IMR-90 (cell line): ENCODE measurements at regions not wholly inside any gene's neighbourhood (a gene's known extent, or its start where the extent isn't known, plus 50 kb on each side); places are given as distances from the start of the nearest gene placed in this dataset.

Experiments used
- ATAC-seq: fragments of 200-7000 bp; cut with Tn5 transposase; 2 replicates; pipeline ENCODE4 v1.9.1; 2020; ENCODE audit warnings: low read depth, mild to moderate bottlenecking, moderate library complexity
- BruUV-seq: library from RNA; stranded (reverse); fragments of 400-500 nt; replicated peaks from 2 replicates; lab custom pipeline; 2021; lab: Mats Ljungman, UMichigan
- CTCF ChIA-PET: fragments of 300-600 bp; formaldehyde crosslinking; extraction: SDS; loops from one replicate; lab custom pipeline; 2021; ENCODE audit warnings: antibody characterized with exemption; lab: Yijun Ruan, JAX
- POLR2A ChIA-PET: fragments of 300-600 bp; sonication (Branson Sonifier 250); formaldehyde crosslinking; loops from one replicate; lab custom pipeline; 2022; ENCODE audit warnings: antibody characterized with exemption; ENCODE audit not compliant: unreplicated experiment; lab: Charles Lee
- DNase-seq: peaks from one replicate; pipeline ENCODE4 v3.0.0; 2013
- H2AFZ ChIP-seq: replicated peaks from 2 replicates; pipeline ENCODE3; 2013; ENCODE audit warnings: low read length, mild to moderate bottlenecking; ENCODE audit not compliant: poor library complexity
- H2AK5ac ChIP-seq: 2 replicates; pipeline ENCODE4 v1.6.1; 2013; ENCODE audit warnings: low read depth, low read length, inconsistent platforms
- H2AK9ac ChIP-seq: replicated peaks from 2 replicates; pipeline ENCODE3; 2013; ENCODE audit warnings: mild to moderate bottlenecking, low read depth, low read length, moderate library complexity; ENCODE audit not compliant: poor library complexity
- H2BK120ac ChIP-seq: 2 replicates; pipeline ENCODE4 v1.6.1; 2013; ENCODE audit warnings: low read depth, low read length, inconsistent platforms
- H2BK15ac ChIP-seq: 3 replicates; pipeline ENCODE4 v1.6.1; 2013; ENCODE audit warnings: low read depth, low read length, inconsistent platforms
- H2BK20ac ChIP-seq: 2 replicates; pipeline ENCODE4 v1.6.1; 2013; ENCODE audit warnings: low read depth, mild to moderate bottlenecking, inconsistent platforms, low read length, moderate library complexity
- H2BK5ac ChIP-seq: 2 replicates; pipeline ENCODE4 v1.6.1; 2013; ENCODE audit warnings: mild to moderate bottlenecking, low read depth, low read length, inconsistent platforms; ENCODE audit not compliant: poor library complexity, severe bottlenecking
- H3K14ac ChIP-seq: replicated peaks from 2 replicates; pipeline ENCODE4 v1.6.1; 2013; ENCODE audit warnings: low read depth, low read length, inconsistent platforms
- H3K18ac ChIP-seq: 2 replicates; pipeline ENCODE4 v1.6.1; 2013; ENCODE audit warnings: low read depth, low read length, control low read depth
- H3K23ac ChIP-seq: 2 replicates; pipeline ENCODE4 v1.6.1; 2013; ENCODE audit warnings: low read depth, low read length, inconsistent platforms
- H3K27ac ChIP-seq: 2 replicates; pipeline ENCODE4 v1.5.1; 2013; ENCODE audit warnings: mild to moderate bottlenecking, control low read depth, low read length; ENCODE audit not compliant: insufficient read depth
- H3K27me3 ChIP-seq: 2 replicates; pipeline ENCODE4 v1.6.1; 2013; ENCODE audit warnings: low read length; ENCODE audit not compliant: control insufficient read depth, insufficient read depth
- H3K36me3 ChIP-seq: 2 replicates; pipeline ENCODE4 v1.6.1; 2013; ENCODE audit warnings: low read length, mixed read lengths; ENCODE audit not compliant: control insufficient read depth, insufficient read depth
- H3K4ac ChIP-seq: 2 replicates; pipeline ENCODE4 v1.6.1; 2013; ENCODE audit warnings: low read depth, low read length, inconsistent platforms
- H3K4me1 ChIP-seq: 2 replicates; pipeline ENCODE4 v1.6.1; 2013; ENCODE audit warnings: low read length, mixed read lengths; ENCODE audit not compliant: control insufficient read depth, insufficient read depth
- H3K4me2 ChIP-seq: 2 replicates; pipeline ENCODE4 v1.6.1; 2013; ENCODE audit warnings: low read depth, mild to moderate bottlenecking, control low read depth, low read length, moderate library complexity
- H3K4me3 ChIP-seq: 2 replicates; pipeline ENCODE4 v1.5.1; 2013; ENCODE audit warnings: low read depth, mild to moderate bottlenecking, control low read depth, low read length, moderate library complexity; ENCODE audit not compliant: insufficient read depth
- H3K56ac ChIP-seq: 2 replicates; pipeline ENCODE4 v1.6.1; 2013; ENCODE audit warnings: low read length, inconsistent platforms; ENCODE audit not compliant: insufficient read depth; ENCODE audit errors: extremely low read depth
- H3K79me1 ChIP-seq, 2 experiments: 2 replicates each; pipeline ENCODE4 v1.6.1; 2013; ENCODE audit warnings: low read length in 2 of 2, inconsistent platforms in 1 of 2, low read depth in 1 of 2
- H3K9ac ChIP-seq: 2 replicates; pipeline ENCODE4 v1.6.1; 2013; ENCODE audit warnings: low read depth, low read length, control low read depth
- H3K9me1 ChIP-seq: 2 replicates; pipeline ENCODE4 v1.6.1; 2013; ENCODE audit warnings: low read length, inconsistent platforms; ENCODE audit not compliant: insufficient read depth
- H3K9me3 ChIP-seq: 2 replicates; pipeline ENCODE4 v1.6.1; 2013; ENCODE audit warnings: low read length; ENCODE audit not compliant: control insufficient read depth, insufficient read depth
- H4K20me1 ChIP-seq: 2 replicates; pipeline ENCODE4 v1.6.1; 2013; ENCODE audit warnings: low read length, inconsistent platforms; ENCODE audit not compliant: insufficient read depth
- H4K5ac ChIP-seq: 2 replicates; pipeline ENCODE4 v1.6.1; 2013; ENCODE audit warnings: mild to moderate bottlenecking, low read depth, low read length, control low read depth
- H4K8ac ChIP-seq, 2 experiments: 2 replicates each; pipeline ENCODE4 v1.6.1; 2013; ENCODE audit warnings: low read depth in 2 of 2, low read length in 2 of 2, control low read depth in 1 of 2, inconsistent platforms in 1 of 2
- H4K91ac ChIP-seq: 2 replicates; pipeline ENCODE4 v1.6.1; 2013; ENCODE audit warnings: low read depth, low read length, inconsistent platforms; ENCODE audit not compliant: insufficient read depth
- BHLHE40 ChIP-seq: fragments of 150-350 bp; IDR thresholded peaks from 2 replicates; pipeline ENCODE4 v1.6.1; 2016; ENCODE audit warnings: mild to moderate bottlenecking, low read depth, low read length
- CEBPB ChIP-seq: IDR thresholded peaks from 2 replicates; pipeline ENCODE4 v1.6.1; 2012; ENCODE audit warnings: low read depth, low read length, improper control_type of control experiment
- CHD1 ChIP-seq: IDR thresholded peaks from 2 replicates; pipeline ENCODE4 v1.6.1; 2012; ENCODE audit warnings: low read depth, low read length, improper control_type of control experiment
- FOS ChIP-seq: fragments of 150-350 bp; IDR thresholded peaks from 2 replicates; pipeline ENCODE4 v1.6.1; 2016; ENCODE audit warnings: low read depth, low read length
- MAFK ChIP-seq: IDR thresholded peaks from 2 replicates; pipeline ENCODE4 v1.6.1; 2012; ENCODE audit warnings: low read depth, low read length, improper control_type of control experiment
- MXI1 ChIP-seq: IDR thresholded peaks from 2 replicates; pipeline ENCODE4 v1.6.1; 2012; ENCODE audit warnings: low read depth, mild to moderate bottlenecking, low read length, moderate library complexity, borderline replicate concordance
- POLR2A ChIP-seq: IDR thresholded peaks from 2 replicates; pipeline ENCODE4 v1.6.1; 2012; ENCODE audit warnings: mild to moderate bottlenecking, low read depth, low read length
- RAD21 ChIP-seq: IDR thresholded peaks from 2 replicates; pipeline ENCODE4 v1.6.1; 2012; ENCODE audit warnings: low read length, improper control_type of control experiment
- RFX5 ChIP-seq: IDR thresholded peaks from 2 replicates; pipeline ENCODE4 v1.8.0; 2012; ENCODE audit warnings: low read depth, mild to moderate bottlenecking, low read length, moderate library complexity
- WGBS, 2 experiments: methylation state at CpG; one replicate each; pipeline versions ENCODE4 v1.1.5 to v1.1.7; 2013; ENCODE audit warnings: missing lambda C conversion rate in 2 of 2; ENCODE audit not compliant: insufficient read length in 1 of 2; ENCODE audit errors: extremely low coverage in 2 of 2; 5-methylcytosine and 5-hydroxymethylcytosine counted together
- dilution Hi-C: fragments of 300-500 bp; cut with HindIII; formaldehyde crosslinking; loops from one replicate; pipeline ENCODE4 v1.14.3; 2018; ENCODE audit warnings: low sequenced_read_pairs; ENCODE audit not compliant: unreplicated experiment
- in situ Hi-C: fragments of 300-500 bp; cut with MboI; formaldehyde crosslinking; loops from 3 replicates; pipeline ENCODE4 v1.14.3; 2019; ENCODE audit warnings: low sequenced_read_pairs, inconsistent platforms, mixed read lengths
- intact Hi-C: fragments of 100-400 bp; cut with micrococcal nuclease; formaldehyde crosslinking; loops from 2 replicates; pipeline ENCODE4 v1.10.0; 2022
- TF ChIP-seq, protein P1 (sequence below): fragments of 150-350 bp; IDR thresholded peaks from 2 replicates; pipeline ENCODE4 v1.6.1; 2016; ENCODE audit warnings: low read depth, mild to moderate bottlenecking, low read length, moderate library complexity, borderline replicate concordance

DNA sequence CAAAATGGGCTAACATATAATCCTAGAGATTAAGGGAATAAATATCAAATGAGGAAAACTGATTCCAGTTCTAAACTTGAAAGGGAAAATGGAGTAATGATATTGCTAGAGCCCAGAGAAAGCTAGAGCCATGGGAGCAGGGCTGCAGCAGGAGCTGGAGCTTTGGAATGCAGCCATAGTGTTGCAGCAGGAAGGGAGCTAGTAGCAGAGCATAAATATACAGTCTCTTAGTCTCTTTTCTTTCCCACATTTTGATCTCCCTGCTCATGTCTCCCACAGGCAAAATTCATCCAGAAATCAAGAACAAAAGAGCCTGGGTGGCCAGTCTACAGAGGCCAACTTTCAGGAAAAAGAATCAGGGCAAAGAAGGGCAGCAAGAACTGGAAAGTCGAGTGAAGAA, 253.7 kb downstream of the ATXN7L3B start:
- no peaks in the 10 kb centered on the region for H3K9me3 ChIP-seq
- WGBS, 2 experiments, result no CpG with 5 or more reads among the region's 1 CpG
- no peak overlapping the region for H3K4me3 ChIP-seq
- no peak overlapping the region for H2AK9ac ChIP-seq
- intact Hi-C loops (no loop called here), in situ Hi-C loops (no loop called here), dilution Hi-C loops (no loop called here)
- no peak overlapping the region for H3K27ac ChIP-seq
- no peak overlapping the region for H3K18ac ChIP-seq
- no peak overlapping the region for H3K14ac ChIP-seq
- no peaks in the 10 kb centered on the region for H4K20me1 ChIP-seq
- POLR2A ChIA-PET, result no interaction called here
- no peak overlapping the region for H3K4me2 ChIP-seq
- H2BK20ac ChIP-seq, result no peak overlapping the region
- H2BK15ac ChIP-seq, result no peak overlapping the region
- no TSS peak for BruUV-seq
- H3K9ac ChIP-seq, result no peak overlapping the region
- no peaks in the 10 kb centered on the region for H3K36me3 ChIP-seq
- no peaks in the 10 kb centered on the region for H3K79me1 ChIP-seq
- no peak overlapping the region for H2AFZ ChIP-seq
- no peaks in the 10 kb centered on the region for H3K4me1 ChIP-seq
- ATAC-seq (no peak), DNase-seq (no peak)
- H3K56ac ChIP-seq, result no peak overlapping the region
- H4K91ac ChIP-seq, result no peak overlapping the region
- no peaks in the 10 kb centered on the region for H3K27me3 ChIP-seq
- no peak overlapping the region for H4K5ac ChIP-seq
- TF ChIP-seq RAD21, result no peak
- TF ChIP-seq MAFK, result no peak
- no peak for TF ChIP-seq FOS
- TF ChIP-seq, protein P1, sequence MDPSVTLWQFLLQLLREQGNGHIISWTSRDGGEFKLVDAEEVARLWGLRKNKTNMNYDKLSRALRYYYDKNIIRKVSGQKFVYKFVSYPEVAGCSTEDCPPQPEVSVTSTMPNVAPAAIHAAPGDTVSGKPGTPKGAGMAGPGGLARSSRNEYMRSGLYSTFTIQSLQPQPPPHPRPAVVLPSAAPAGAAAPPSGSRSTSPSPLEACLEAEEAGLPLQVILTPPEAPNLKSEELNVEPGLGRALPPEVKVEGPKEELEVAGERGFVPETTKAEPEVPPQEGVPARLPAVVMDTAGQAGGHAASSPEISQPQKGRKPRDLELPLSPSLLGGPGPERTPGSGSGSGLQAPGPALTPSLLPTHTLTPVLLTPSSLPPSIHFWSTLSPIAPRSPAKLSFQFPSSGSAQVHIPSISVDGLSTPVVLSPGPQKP, result no peak
- TF ChIP-seq BHLHE40, result no peak
- TF ChIP-seq CHD1, result no peak
- no peak for TF ChIP-seq POLR2A
- no peak for TF ChIP-seq RFX5
- TF ChIP-seq CEBPB, result no peak
- TF ChIP-seq MXI1, result no peak
- H2BK5ac ChIP-seq, result no peak overlapping the region
- no peak overlapping the region for H2BK120ac ChIP-seq
- CTCF ChIA-PET, result interaction anchor here (0.6 kb wide), 1 partner anchor 13 kb away, joined by 3 read pairs; no protein-coding TSS in a partner anchor
- no peak overlapping the region for H3K23ac ChIP-seq
- no peak overlapping the region for H3K4ac ChIP-seq
- no peak overlapping the region for H4K8ac ChIP-seq
- no peaks in the 10 kb centered on the region for H3K9me1 ChIP-seq
- no peak overlapping the region for H2AK5ac ChIP-seq
